ENCODE measurements at regions not wholly inside any gene's neighbourhood (a gene's known extent, or its start where the extent isn't known, plus 50 kb on each side); places are given as distances from the start of the nearest gene placed in this dataset.

DNA sequence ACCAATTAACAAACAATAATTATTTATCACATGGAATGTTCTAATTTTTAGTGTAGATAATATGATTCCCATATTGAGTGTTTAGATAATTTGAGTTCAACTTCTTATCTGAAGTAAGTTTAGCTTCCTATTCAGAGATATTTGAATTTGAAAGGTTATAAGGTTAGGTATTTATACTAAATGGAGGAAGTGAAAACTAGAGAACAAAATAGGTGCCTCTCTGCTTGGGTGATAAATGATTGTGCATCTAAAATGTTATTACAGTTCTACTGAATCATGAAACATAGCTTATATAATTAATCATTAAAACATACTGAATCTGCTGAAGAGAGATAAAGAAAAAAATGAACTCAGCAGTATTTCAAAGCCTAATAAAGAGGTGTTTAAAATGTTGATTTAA lies 1174.3 kb downstream of the XPNPEP1 start:
- CTCF ChIA-PET, result no interaction called here
- Histone ChIP-seq H3K36me3 (ENCODE audit: control insufficient read depth, insufficient read depth, low read length) (no peaks in the 10 kb centered on the region), H3K4me3 (ENCODE audit: low read depth in 2 of 2, low read length in 2 of 2) (no peak overlapping the region), H3K27ac (ENCODE audit: low read length) (no peak overlapping the region), H3K27me3 (ENCODE audit: control insufficient read depth, insufficient read depth, low read length) (no peaks in the 10 kb centered on the region), H3K4me1 (ENCODE audit: control insufficient read depth, insufficient read depth, low read length) (no peaks in the 10 kb centered on the region), H3K9me3 (ENCODE audit: control insufficient read depth, insufficient read depth, low read depth, low read length) (peaks cover 3% of the 10 kb centered on the region; the same call in 1 of the 2 replicates)
- in situ Hi-C loops (cut with HindIII; ENCODE audit: low pct_unique_long_range_greater_than_20kb, low sequenced_read_pairs) (no loop called here), intact Hi-C loops (cut with micrococcal nuclease; ENCODE audit: unreplicated experiment) (no loop called here)
- BruUV-seq (replicated peaks), result no TSS peak
- ATAC-seq (no peak), DNase-seq (ENCODE audit: low read depth, low spot score) (no peak)
- POLR2A ChIA-PET, result no interaction called here
- TF ChIP-seq, protein P1, sequence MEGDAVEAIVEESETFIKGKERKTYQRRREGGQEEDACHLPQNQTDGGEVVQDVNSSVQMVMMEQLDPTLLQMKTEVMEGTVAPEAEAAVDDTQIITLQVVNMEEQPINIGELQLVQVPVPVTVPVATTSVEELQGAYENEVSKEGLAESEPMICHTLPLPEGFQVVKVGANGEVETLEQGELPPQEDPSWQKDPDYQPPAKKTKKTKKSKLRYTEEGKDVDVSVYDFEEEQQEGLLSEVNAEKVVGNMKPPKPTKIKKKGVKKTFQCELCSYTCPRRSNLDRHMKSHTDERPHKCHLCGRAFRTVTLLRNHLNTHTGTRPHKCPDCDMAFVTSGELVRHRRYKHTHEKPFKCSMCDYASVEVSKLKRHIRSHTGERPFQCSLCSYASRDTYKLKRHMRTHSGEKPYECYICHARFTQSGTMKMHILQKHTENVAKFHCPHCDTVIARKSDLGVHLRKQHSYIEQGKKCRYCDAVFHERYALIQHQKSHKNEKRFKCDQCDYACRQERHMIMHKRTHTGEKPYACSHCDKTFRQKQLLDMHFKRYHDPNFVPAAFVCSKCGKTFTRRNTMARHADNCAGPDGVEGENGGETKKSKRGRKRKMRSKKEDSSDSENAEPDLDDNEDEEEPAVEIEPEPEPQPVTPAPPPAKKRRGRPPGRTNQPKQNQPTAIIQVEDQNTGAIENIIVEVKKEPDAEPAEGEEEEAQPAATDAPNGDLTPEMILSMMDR (IDR thresholded peaks at IDR 0.05), result no peak
- no peak for TF ChIP-seq SIN3A (IDR thresholded peaks at IDR 0.05; ENCODE audit: borderline replicate concordance, insufficient read depth, low read depth, low read length)
- TF ChIP-seq, protein P2, sequence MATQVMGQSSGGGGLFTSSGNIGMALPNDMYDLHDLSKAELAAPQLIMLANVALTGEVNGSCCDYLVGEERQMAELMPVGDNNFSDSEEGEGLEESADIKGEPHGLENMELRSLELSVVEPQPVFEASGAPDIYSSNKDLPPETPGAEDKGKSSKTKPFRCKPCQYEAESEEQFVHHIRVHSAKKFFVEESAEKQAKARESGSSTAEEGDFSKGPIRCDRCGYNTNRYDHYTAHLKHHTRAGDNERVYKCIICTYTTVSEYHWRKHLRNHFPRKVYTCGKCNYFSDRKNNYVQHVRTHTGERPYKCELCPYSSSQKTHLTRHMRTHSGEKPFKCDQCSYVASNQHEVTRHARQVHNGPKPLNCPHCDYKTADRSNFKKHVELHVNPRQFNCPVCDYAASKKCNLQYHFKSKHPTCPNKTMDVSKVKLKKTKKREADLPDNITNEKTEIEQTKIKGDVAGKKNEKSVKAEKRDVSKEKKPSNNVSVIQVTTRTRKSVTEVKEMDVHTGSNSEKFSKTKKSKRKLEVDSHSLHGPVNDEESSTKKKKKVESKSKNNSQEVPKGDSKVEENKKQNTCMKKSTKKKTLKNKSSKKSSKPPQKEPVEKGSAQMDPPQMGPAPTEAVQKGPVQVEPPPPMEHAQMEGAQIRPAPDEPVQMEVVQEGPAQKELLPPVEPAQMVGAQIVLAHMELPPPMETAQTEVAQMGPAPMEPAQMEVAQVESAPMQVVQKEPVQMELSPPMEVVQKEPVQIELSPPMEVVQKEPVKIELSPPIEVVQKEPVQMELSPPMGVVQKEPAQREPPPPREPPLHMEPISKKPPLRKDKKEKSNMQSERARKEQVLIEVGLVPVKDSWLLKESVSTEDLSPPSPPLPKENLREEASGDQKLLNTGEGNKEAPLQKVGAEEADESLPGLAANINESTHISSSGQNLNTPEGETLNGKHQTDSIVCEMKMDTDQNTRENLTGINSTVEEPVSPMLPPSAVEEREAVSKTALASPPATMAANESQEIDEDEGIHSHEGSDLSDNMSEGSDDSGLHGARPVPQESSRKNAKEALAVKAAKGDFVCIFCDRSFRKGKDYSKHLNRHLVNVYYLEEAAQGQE (IDR thresholded peaks at IDR 0.05; ENCODE audit: insufficient read depth in 1 of 2, low read depth in 2 of 2, low read length in 1 of 2), result no peak
- TF ChIP-seq TCF7L2 (IDR thresholded peaks at IDR 0.05; ENCODE audit: low read depth, low read length), result no peak
- no peak for TF ChIP-seq POLR2AphosphoS5 (IDR thresholded peaks at IDR 0.05; ENCODE audit: low read depth, low read length)

DNA sequence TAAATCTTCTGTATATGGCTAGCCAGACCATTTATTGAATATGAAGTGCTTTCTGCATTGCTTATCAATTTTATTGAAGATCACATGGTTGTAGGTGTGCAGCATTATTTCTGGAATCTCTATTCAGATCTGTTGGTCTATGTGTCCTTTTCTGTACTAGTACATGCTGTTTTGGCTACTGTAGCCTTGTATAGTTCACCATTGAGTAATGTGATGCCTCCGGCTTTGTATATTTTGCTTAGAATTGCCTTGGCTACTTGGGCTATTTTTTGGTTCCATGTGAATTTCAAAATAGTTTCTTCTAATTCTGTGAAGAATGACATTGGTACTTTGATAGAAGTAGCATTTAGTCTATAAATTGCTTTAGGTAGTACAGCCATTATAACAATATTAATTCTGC lies 1187.2 kb downstream of the XPNPEP1 start:
- ChIA-PET POLR2A (no interaction called here), CTCF (no interaction called here)
- H3K27me3 ChIP-seq (ENCODE audit: control insufficient read depth, insufficient read depth, low read length), result no peaks in the 10 kb centered on the region
- no peaks in the 10 kb centered on the region for H3K9me3 ChIP-seq (ENCODE audit: control insufficient read depth, insufficient read depth, low read depth, low read length)
- no peaks in the 10 kb centered on the region for H3K4me1 ChIP-seq (ENCODE audit: control insufficient read depth, insufficient read depth, low read length)
- ATAC-seq, result no peak
- in situ Hi-C loops (cut with HindIII; ENCODE audit: low pct_unique_long_range_greater_than_20kb, low sequenced_read_pairs), result no loop called here
- no peaks in the 10 kb centered on the region for H3K36me3 ChIP-seq (ENCODE audit: control insufficient read depth, insufficient read depth, low read length)
- TF ChIP-seq SIN3A (IDR thresholded peaks at IDR 0.05; ENCODE audit: borderline replicate concordance, insufficient read depth, low read depth, low read length) (no peak), TCF7L2 (IDR thresholded peaks at IDR 0.05; ENCODE audit: low read depth, low read length) (no peak), POLR2AphosphoS5 (IDR thresholded peaks at IDR 0.05; ENCODE audit: low read depth, low read length) (no peak)
- TF ChIP-seq, protein P1 (IDR thresholded peaks at IDR 0.05), result no peak
- TF ChIP-seq, protein P2 (IDR thresholded peaks at IDR 0.05; ENCODE audit: insufficient read depth in 1 of 2, low read depth in 2 of 2, low read length in 1 of 2), result no peak
- intact Hi-C loops (cut with micrococcal nuclease; ENCODE audit: unreplicated experiment), result no loop called here
- no peak overlapping the region for H3K27ac ChIP-seq (ENCODE audit: low read length)
- no TSS peak for BruUV-seq (replicated peaks)
- H3K4me3 ChIP-seq (ENCODE audit: low read depth in 2 of 2, low read length in 2 of 2), result no peak overlapping the region
- DNase-seq (ENCODE audit: low read depth, low spot score), result no peak

Data from Panc1 (cell line).